Ishikawa (cell line): ENCODE measurements at regions not wholly inside any gene's neighbourhood (a gene's known extent, or its start where the extent isn't known, plus 50 kb on each side); places are given as distances from the start of the nearest gene placed in this dataset.

Experiments used
- CEBPB ChIP-seq: IDR thresholded peaks from 2 replicates; pipeline ENCODE4 v1.6.1; 2012
- CREB1 ChIP-seq: IDR thresholded peaks from 2 replicates; pipeline ENCODE4 v1.6.1; 2012; ENCODE audit warnings: low read depth
- EGR1 ChIP-seq: IDR thresholded peaks from 2 replicates; pipeline ENCODE4 v1.6.1; 2012
- EP300 ChIP-seq: IDR thresholded peaks from 2 replicates; pipeline ENCODE4 v1.6.1; 2012; ENCODE audit warnings: borderline replicate concordance
- FOXM1 ChIP-seq: IDR thresholded peaks from 2 replicates; pipeline ENCODE4 v1.6.1; 2012; ENCODE audit warnings: low read depth, borderline replicate concordance
- MAX ChIP-seq: IDR thresholded peaks from 2 replicates; pipeline ENCODE4 v1.6.1; 2012
- NFIC ChIP-seq: IDR thresholded peaks from 2 replicates; pipeline ENCODE4 v1.6.1; 2012
- RAD21 ChIP-seq: IDR thresholded peaks from 2 replicates; pipeline ENCODE4 v1.6.1; 2012; ENCODE audit warnings: low read depth
- TAF1 ChIP-seq: IDR thresholded peaks from 2 replicates; pipeline ENCODE4 v1.6.1; 2012; ENCODE audit warnings: low read depth, mild to moderate bottlenecking
- TCF12 ChIP-seq: IDR thresholded peaks from 2 replicates; pipeline ENCODE4 v1.6.1; 2012; ENCODE audit warnings: low read depth
- TEAD4 ChIP-seq: IDR thresholded peaks from 2 replicates; pipeline ENCODE4 v1.6.1; 2012
- USF1 ChIP-seq: IDR thresholded peaks from 2 replicates; pipeline ENCODE4 v1.6.1; 2012
- YY1 ChIP-seq: IDR thresholded peaks from 2 replicates; pipeline ENCODE4 v1.6.1; 2012; ENCODE audit warnings: low read depth
- ZBTB7A ChIP-seq: IDR thresholded peaks from 2 replicates; pipeline ENCODE4 v1.6.1; 2012; ENCODE audit warnings: low read depth
- TF ChIP-seq, protein P1 (sequence below): IDR thresholded peaks from 2 replicates; pipeline ENCODE4 v1.6.1; 2012; ENCODE audit warnings: low read depth, mild to moderate bottlenecking

DNA sequence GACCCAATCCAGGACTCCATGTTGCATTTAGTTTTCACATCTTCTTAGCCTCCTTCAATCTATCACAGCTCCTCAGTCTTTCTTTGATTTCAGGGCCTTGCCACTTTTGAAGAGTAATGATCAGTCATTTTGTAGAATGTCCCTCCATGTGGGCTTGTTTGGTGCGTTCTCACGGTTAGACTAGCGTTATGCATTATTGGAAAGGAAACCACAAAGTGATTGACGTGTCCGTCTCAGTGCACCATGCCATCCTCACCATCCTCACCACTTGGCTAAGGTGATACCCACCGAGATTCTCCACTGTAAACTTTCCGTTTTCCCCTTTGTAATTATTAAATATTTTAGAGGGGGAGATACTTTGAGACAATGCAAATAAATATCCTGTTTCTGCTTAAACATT is 59.6 kb upstream of the OLIG2 start:
- no peak for TF ChIP-seq TEAD4
- no peak for TF ChIP-seq YY1
- no peak for TF ChIP-seq EGR1
- TF ChIP-seq RAD21 = no peak
- TF ChIP-seq NFIC = no peak
- TF ChIP-seq ZBTB7A = no peak

DNA sequence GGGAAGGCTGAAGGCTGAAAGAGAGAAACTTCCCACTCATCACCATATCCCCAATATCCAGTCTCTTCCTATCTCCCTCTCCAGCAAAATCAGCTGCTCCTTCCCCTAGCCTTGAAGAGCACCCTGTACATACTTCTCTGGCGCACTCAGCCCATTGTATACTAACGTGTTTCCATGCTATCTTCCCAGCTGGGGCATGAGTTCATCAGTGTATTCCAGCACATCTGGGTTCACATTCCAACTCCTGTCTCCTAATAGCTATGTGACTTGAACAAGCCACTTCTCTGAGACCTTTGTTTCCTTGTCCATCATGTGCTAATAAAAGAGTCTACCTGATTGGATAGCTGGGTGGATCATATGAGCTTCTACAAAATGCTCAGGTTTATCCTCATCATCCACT is 51.1 kb upstream of the OLIG2 start:
- no peak for TF ChIP-seq TEAD4
- no peak for TF ChIP-seq USF1
- TF ChIP-seq, protein P1, sequence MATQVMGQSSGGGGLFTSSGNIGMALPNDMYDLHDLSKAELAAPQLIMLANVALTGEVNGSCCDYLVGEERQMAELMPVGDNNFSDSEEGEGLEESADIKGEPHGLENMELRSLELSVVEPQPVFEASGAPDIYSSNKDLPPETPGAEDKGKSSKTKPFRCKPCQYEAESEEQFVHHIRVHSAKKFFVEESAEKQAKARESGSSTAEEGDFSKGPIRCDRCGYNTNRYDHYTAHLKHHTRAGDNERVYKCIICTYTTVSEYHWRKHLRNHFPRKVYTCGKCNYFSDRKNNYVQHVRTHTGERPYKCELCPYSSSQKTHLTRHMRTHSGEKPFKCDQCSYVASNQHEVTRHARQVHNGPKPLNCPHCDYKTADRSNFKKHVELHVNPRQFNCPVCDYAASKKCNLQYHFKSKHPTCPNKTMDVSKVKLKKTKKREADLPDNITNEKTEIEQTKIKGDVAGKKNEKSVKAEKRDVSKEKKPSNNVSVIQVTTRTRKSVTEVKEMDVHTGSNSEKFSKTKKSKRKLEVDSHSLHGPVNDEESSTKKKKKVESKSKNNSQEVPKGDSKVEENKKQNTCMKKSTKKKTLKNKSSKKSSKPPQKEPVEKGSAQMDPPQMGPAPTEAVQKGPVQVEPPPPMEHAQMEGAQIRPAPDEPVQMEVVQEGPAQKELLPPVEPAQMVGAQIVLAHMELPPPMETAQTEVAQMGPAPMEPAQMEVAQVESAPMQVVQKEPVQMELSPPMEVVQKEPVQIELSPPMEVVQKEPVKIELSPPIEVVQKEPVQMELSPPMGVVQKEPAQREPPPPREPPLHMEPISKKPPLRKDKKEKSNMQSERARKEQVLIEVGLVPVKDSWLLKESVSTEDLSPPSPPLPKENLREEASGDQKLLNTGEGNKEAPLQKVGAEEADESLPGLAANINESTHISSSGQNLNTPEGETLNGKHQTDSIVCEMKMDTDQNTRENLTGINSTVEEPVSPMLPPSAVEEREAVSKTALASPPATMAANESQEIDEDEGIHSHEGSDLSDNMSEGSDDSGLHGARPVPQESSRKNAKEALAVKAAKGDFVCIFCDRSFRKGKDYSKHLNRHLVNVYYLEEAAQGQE = no peak
- no peak for TF ChIP-seq FOXM1
- no peak for TF ChIP-seq EP300
- no peak for TF ChIP-seq NFIC
- no peak for TF ChIP-seq MAX
- no peak for TF ChIP-seq TCF12
- TF ChIP-seq CREB1 = no peak
- no peak for TF ChIP-seq RAD21
- no peak for TF ChIP-seq YY1
- TF ChIP-seq EGR1 = no peak
- no peak for TF ChIP-seq ZBTB7A
- TF ChIP-seq CEBPB = no peak

- TF ChIP-seq RAD21 (no peak), EP300 (no peak), TAF1 (no peak), USF1 (no peak)
- TF ChIP-seq, protein P1 = no peak
These were observed 49.8 kb upstream of the OLIG2 start for GRCh38 chr21:32975811-32976431.
